ENCODE measurements at regions not wholly inside any gene's neighbourhood (a gene's known extent, or its start where the extent isn't known, plus 50 kb on each side); places are given as distances from the start of the nearest gene placed in this dataset.
"Not testable (repeated sequence)": the region's sequence is repeated elsewhere in the genome, so short reads cannot be mapped to it uniquely, and the experiment has no call there.

DNA sequence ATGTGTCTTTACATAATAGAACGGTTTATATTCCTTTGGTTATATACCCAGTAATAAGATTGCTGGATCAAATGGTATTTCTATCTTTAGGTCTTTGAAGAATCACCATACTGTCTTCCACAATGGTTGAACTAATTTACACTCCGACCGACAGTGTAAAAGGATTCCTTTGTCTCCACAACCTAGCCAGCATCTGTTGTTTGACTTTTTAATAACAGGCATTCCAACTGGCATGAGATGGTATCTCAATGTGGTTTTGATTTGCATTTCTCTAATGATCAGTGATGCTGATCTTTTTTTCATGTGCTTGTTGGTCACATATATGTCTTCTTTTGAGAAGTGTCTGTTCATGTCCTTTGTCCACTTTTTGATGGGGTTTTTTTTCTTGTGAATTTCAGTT, 319.7 kb upstream of the IRAK1BP1 start:
- H3K36me3 ChIP-seq (ENCODE audit: control insufficient read depth, insufficient read depth, low read length); H3K4ac ChIP-seq (ENCODE audit: low read depth, low read length); H3K27ac ChIP-seq (ENCODE audit: low read depth, low read length); H2BK5ac ChIP-seq (ENCODE audit: low read length); H3K27me3 ChIP-seq (ENCODE audit: insufficient read depth, low read length, poor library complexity); H3K18ac ChIP-seq (ENCODE audit: low read length); H4K5ac ChIP-seq (ENCODE audit: low read length); H3K56ac ChIP-seq (ENCODE audit: low read length); H3K79me2 ChIP-seq (ENCODE audit: control insufficient read depth, insufficient read depth, low read length); H3K4me1 ChIP-seq (ENCODE audit: control insufficient read depth, low read depth, low read length); H2AK5ac ChIP-seq (ENCODE audit: low read length); H3K23ac ChIP-seq (ENCODE audit: low read length); H3K79me1 ChIP-seq (ENCODE audit: low read length); H2BK15ac ChIP-seq (replicated peaks; ENCODE audit: low read depth); DNase-seq; H3K9ac ChIP-seq (ENCODE audit: low read length); H2BK120ac ChIP-seq (ENCODE audit: low read depth, low read length); H4K8ac ChIP-seq (ENCODE audit: low read depth, low read length); H3K4me2 ChIP-seq (ENCODE audit: low read length); H3K4me3 ChIP-seq (ENCODE audit: low read length): not testable (repeated sequence)
- WGBS (ENCODE audit: extremely low coverage, insufficient coverage, low lambda C conversion rate) = no CpG with 5 or more reads among the region's 3 CpGs

DNA sequence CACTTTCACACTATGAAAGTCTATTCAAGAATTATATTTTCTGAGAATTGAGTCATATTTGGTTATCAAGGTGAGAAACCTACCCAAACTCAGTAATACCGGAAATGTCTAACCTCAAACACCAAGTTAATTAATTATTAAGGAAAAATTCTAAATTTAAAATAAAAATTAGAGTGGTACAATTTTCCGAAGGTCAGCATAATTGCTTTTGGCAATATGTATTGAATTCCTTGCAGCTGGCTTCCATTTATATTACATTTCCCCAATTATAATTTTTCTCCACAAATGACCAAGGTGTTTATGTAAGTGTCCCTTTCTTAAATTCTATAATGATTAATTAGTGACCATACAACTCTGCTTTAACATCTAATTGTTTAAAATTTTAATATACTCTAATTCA, 316.0 kb upstream of the IRAK1BP1 start:
- DNase-seq = no peak
- H3K27me3 ChIP-seq (ENCODE audit: insufficient read depth, low read length, poor library complexity) = no peaks in the 10 kb centered on the region
- H3K36me3 ChIP-seq (ENCODE audit: control insufficient read depth, insufficient read depth, low read length) = no peaks in the 10 kb centered on the region
- H2AK5ac ChIP-seq (ENCODE audit: low read length) = no peak overlapping the region
- no peak overlapping the region for H3K9ac ChIP-seq (ENCODE audit: low read length)
- no peaks in the 10 kb centered on the region for H3K4me1 ChIP-seq (ENCODE audit: control insufficient read depth, low read depth, low read length)
- no peak overlapping the region for H3K56ac ChIP-seq (ENCODE audit: low read length)
- H2BK15ac ChIP-seq (replicated peaks; ENCODE audit: low read depth) = no peak overlapping the region
- no peak overlapping the region for H3K4me2 ChIP-seq (ENCODE audit: low read length)
- H3K79me2 ChIP-seq (ENCODE audit: control insufficient read depth, insufficient read depth, low read length) = no peaks in the 10 kb centered on the region
- no peak overlapping the region for H3K23ac ChIP-seq (ENCODE audit: low read length)
- H4K8ac ChIP-seq (ENCODE audit: low read depth, low read length) = no peak overlapping the region
- H3K4ac ChIP-seq (ENCODE audit: low read depth, low read length) = no peak overlapping the region
- no peak overlapping the region for H3K4me3 ChIP-seq (ENCODE audit: low read length)
- H3K18ac ChIP-seq (ENCODE audit: low read length) = no peak overlapping the region
- no peak overlapping the region for H4K5ac ChIP-seq (ENCODE audit: low read length)
- no peak overlapping the region for H2BK120ac ChIP-seq (ENCODE audit: low read depth, low read length)
- no peak overlapping the region for H2BK5ac ChIP-seq (ENCODE audit: low read length)
- H3K79me1 ChIP-seq (ENCODE audit: low read length) = no peaks in the 10 kb centered on the region
- WGBS (ENCODE audit: extremely low coverage, insufficient coverage, low lambda C conversion rate) = no CpG with 5 or more reads among the region's 2 CpGs
- H3K27ac ChIP-seq (ENCODE audit: low read depth, low read length) = no peak overlapping the region

DNA sequence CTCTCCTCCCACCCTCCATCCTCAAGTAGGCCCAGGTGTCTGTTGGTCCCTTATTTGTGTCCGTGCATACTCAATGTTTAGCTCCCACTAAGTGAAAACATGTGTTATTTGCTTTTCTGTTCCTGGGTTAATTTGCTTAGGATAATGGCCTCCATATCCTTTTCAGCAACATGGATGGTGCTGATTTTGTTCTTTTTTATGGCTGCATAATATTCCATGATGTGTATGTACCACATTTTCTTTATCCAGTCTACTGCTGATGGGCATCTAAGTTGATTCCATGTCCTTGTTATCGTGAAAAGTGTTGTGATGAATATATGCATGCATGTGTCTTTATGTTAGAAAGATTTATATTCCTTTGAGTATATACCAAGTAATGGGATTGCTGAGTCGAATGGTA, 314.9 kb upstream of the IRAK1BP1 start:
- Histone ChIP-seq H4K5ac (ENCODE audit: low read length) (no peak overlapping the region), H3K36me3 (ENCODE audit: control insufficient read depth, insufficient read depth, low read length) (no peaks in the 10 kb centered on the region), H3K9ac (ENCODE audit: low read length) (no peak overlapping the region), H3K27ac (ENCODE audit: low read depth, low read length) (no peak overlapping the region), H2BK120ac (ENCODE audit: low read depth, low read length) (no peak overlapping the region), H3K18ac (ENCODE audit: low read length) (no peak overlapping the region), H2BK5ac (ENCODE audit: low read length) (no peak overlapping the region), H3K56ac (ENCODE audit: low read length) (no peak overlapping the region), H3K79me1 (ENCODE audit: low read length) (no peaks in the 10 kb centered on the region), H3K4me1 (ENCODE audit: control insufficient read depth, low read depth, low read length) (no peaks in the 10 kb centered on the region), H3K4ac (ENCODE audit: low read depth, low read length) (no peak overlapping the region), H3K79me2 (ENCODE audit: control insufficient read depth, insufficient read depth, low read length) (no peaks in the 10 kb centered on the region), H2AK5ac (ENCODE audit: low read length) (no peak overlapping the region), H3K27me3 (ENCODE audit: insufficient read depth, low read length, poor library complexity) (no peaks in the 10 kb centered on the region), H3K23ac (ENCODE audit: low read length) (no peak overlapping the region), H4K8ac (ENCODE audit: low read depth, low read length) (no peak overlapping the region), H3K4me2 (ENCODE audit: low read length) (no peak overlapping the region), H2BK15ac (replicated peaks; ENCODE audit: low read depth) (no peak overlapping the region), H3K4me3 (ENCODE audit: low read length) (no peak overlapping the region)
- DNase-seq = no peak
- no CpG with 5 or more reads among the region's 3 CpGs for WGBS (ENCODE audit: extremely low coverage, insufficient coverage, low lambda C conversion rate)

DNA sequence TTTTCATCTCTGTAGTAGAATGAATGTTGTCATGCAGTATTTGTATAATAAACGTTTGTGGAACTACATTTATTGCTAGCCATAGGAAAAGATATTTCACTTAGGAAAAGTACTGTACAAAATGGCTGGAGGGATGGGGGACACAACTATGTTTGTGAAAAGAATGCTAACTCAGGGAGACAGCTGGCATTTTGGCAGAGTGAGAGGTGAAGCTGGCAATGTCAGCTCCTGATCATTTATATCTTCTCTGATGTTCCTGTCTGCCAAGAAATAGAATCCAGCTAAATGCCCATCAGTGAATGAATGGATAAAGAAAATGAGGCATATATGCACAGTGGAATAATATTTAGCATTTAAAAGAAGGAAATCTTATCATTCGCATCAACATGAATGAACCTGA, 313.0 kb upstream of the IRAK1BP1 start:
- H3K36me3 ChIP-seq (ENCODE audit: control insufficient read depth, insufficient read depth, low read length) = no peaks in the 10 kb centered on the region

DNA sequence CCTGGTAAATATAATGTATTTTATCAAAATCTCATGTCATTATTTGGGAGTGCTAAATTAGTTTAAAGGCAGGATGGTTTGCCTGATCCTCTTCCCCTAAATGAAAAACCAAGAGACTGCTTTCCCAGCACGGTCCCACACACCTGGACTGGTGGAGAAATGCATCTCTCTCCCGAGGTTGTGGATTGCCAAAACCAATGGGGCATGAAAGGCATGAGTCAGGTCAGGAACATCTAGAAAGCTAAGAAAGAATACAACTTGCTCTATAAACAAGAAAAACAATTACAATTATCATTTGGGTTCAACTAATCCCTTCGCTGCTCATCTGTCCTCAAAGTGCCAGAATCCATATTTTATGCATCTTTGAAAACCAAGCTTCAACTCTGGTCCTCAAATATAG, 308.3 kb upstream of the IRAK1BP1 start:
- Histone ChIP-seq H3K23ac (ENCODE audit: low read length) (no peak overlapping the region), H3K56ac (ENCODE audit: low read length) (no peak overlapping the region), H3K36me3 (ENCODE audit: control insufficient read depth, insufficient read depth, low read length) (no peaks in the 10 kb centered on the region), H4K8ac (ENCODE audit: low read depth, low read length) (no peak overlapping the region), H3K4me1 (ENCODE audit: control insufficient read depth, low read depth, low read length) (no peaks in the 10 kb centered on the region), H4K5ac (ENCODE audit: low read length) (no peak overlapping the region), H2BK120ac (ENCODE audit: low read depth, low read length) (no peak overlapping the region), H3K4me2 (ENCODE audit: low read length) (no peak overlapping the region), H3K9ac (ENCODE audit: low read length) (no peak overlapping the region), H3K79me2 (ENCODE audit: control insufficient read depth, insufficient read depth, low read length) (no peaks in the 10 kb centered on the region), H3K79me1 (ENCODE audit: low read length) (no peaks in the 10 kb centered on the region), H2AK5ac (ENCODE audit: low read length) (no peak overlapping the region), H3K4me3 (ENCODE audit: low read length) (no peak overlapping the region), H3K27me3 (ENCODE audit: insufficient read depth, low read length, poor library complexity) (no peaks in the 10 kb centered on the region), H3K18ac (ENCODE audit: low read length) (no peak overlapping the region), H3K27ac (ENCODE audit: low read depth, low read length) (no peak overlapping the region), H3K4ac (ENCODE audit: low read depth, low read length) (no peak overlapping the region), H2BK15ac (replicated peaks; ENCODE audit: low read depth) (no peak overlapping the region), H2BK5ac (ENCODE audit: low read length) (no peak overlapping the region)
- DNase-seq = no peak
- no CpG with 5 or more reads among the region's 3 CpGs for WGBS (ENCODE audit: extremely low coverage, insufficient coverage, low lambda C conversion rate)

More for the DNA sequence above, 313.0 kb upstream of the IRAK1BP1 start:
- no peak for DNase-seq
- no peak overlapping the region for H3K9ac ChIP-seq (ENCODE audit: low read length)
- no peaks in the 10 kb centered on the region for H3K4me1 ChIP-seq (ENCODE audit: control insufficient read depth, low read depth, low read length)
- H3K4me3 ChIP-seq (ENCODE audit: low read length) = no peak overlapping the region
- H3K27me3 ChIP-seq (ENCODE audit: insufficient read depth, low read length, poor library complexity) = no peaks in the 10 kb centered on the region
- H3K23ac ChIP-seq (ENCODE audit: low read length) = no peak overlapping the region
- no peak overlapping the region for H2BK5ac ChIP-seq (ENCODE audit: low read length)
- H3K79me1 ChIP-seq (ENCODE audit: low read length) = no peaks in the 10 kb centered on the region
- H3K79me2 ChIP-seq (ENCODE audit: control insufficient read depth, insufficient read depth, low read length) = no peaks in the 10 kb centered on the region
- H3K18ac ChIP-seq (ENCODE audit: low read length) = no peak overlapping the region
- H2BK15ac ChIP-seq (replicated peaks; ENCODE audit: low read depth) = no peak overlapping the region
- no peak overlapping the region for H3K4me2 ChIP-seq (ENCODE audit: low read length)
- no peak overlapping the region for H3K56ac ChIP-seq (ENCODE audit: low read length)
- H2AK5ac ChIP-seq (ENCODE audit: low read length) = no peak overlapping the region
- H3K4ac ChIP-seq (ENCODE audit: low read depth, low read length) = no peak overlapping the region
- H4K5ac ChIP-seq (ENCODE audit: low read length) = no peak overlapping the region
- WGBS (ENCODE audit: extremely low coverage, insufficient coverage, low lambda C conversion rate) = no CpG with 5 or more reads among the region's 2 CpGs
- no peak overlapping the region for H3K27ac ChIP-seq (ENCODE audit: low read depth, low read length)
- H4K8ac ChIP-seq (ENCODE audit: low read depth, low read length) = no peak overlapping the region
- no peak overlapping the region for H2BK120ac ChIP-seq (ENCODE audit: low read depth, low read length)

DNA sequence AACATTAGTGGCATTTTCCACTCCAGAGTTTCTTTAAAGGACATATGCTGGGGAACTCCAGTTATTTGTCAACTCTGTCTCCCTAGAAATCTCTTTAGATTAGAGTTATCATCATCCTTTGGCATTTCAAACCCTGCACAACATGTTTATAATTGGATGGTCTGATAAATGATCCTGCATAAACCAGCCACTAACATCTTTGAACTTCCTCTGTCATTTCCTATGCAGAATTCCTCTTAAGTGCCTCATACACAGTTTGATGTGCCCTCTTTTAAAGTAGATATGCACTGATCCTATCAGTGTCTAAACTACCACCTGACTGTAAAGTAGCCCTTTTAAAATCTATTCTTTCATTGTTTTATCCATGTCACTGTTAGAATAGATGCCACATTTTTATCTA, 306.3 kb upstream of the IRAK1BP1 start:
- H2AK5ac ChIP-seq (ENCODE audit: low read length) = no peak overlapping the region
- H3K4me1 ChIP-seq (ENCODE audit: control insufficient read depth, low read depth, low read length) = no peaks in the 10 kb centered on the region
- no peak overlapping the region for H3K18ac ChIP-seq (ENCODE audit: low read length)
- DNase-seq = no peak
- no peak overlapping the region for H3K4me2 ChIP-seq (ENCODE audit: low read length)
- no peak overlapping the region for H4K8ac ChIP-seq (ENCODE audit: low read depth, low read length)
- H3K79me1 ChIP-seq (ENCODE audit: low read length) = no peaks in the 10 kb centered on the region
- no peak overlapping the region for H2BK120ac ChIP-seq (ENCODE audit: low read depth, low read length)
- H3K56ac ChIP-seq (ENCODE audit: low read length) = no peak overlapping the region
- H3K23ac ChIP-seq (ENCODE audit: low read length) = no peak overlapping the region
- no peak overlapping the region for H4K5ac ChIP-seq (ENCODE audit: low read length)
- no peaks in the 10 kb centered on the region for H3K27me3 ChIP-seq (ENCODE audit: insufficient read depth, low read length, poor library complexity)
- no peak overlapping the region for H3K4ac ChIP-seq (ENCODE audit: low read depth, low read length)
- H2BK15ac ChIP-seq (replicated peaks; ENCODE audit: low read depth) = no peak overlapping the region
- no peak overlapping the region for H2BK5ac ChIP-seq (ENCODE audit: low read length)
- H3K4me3 ChIP-seq (ENCODE audit: low read length) = no peak overlapping the region
- H3K27ac ChIP-seq (ENCODE audit: low read depth, low read length) = no peak overlapping the region
- H3K9ac ChIP-seq (ENCODE audit: low read length) = no peak overlapping the region
- no peaks in the 10 kb centered on the region for H3K79me2 ChIP-seq (ENCODE audit: control insufficient read depth, insufficient read depth, low read length)
- H3K36me3 ChIP-seq (ENCODE audit: control insufficient read depth, insufficient read depth, low read length) = no peaks in the 10 kb centered on the region
